DOHH2 (cell line): ENCODE measurements at regions not wholly inside any gene's neighbourhood (a gene's known extent, or its start where the extent isn't known, plus 50 kb on each side); places are given as distances from the start of the nearest gene placed in this dataset.

Experiments
- H3F3A ChIP-seq: fragments of 200-600 bp; sonication (generic), shearing (Covaris generic); 2 replicates; pipeline ENCODE4 v1.6.0; 2016; ENCODE audit warnings: antibody characterized with exemption, mild to moderate bottlenecking; ENCODE audit not compliant: control insufficient read depth, insufficient read depth
- H3K27ac ChIP-seq: fragments of 200-600 bp; sonication (generic); 2 replicates; pipeline ENCODE4 v1.5.1; 2014; ENCODE audit warnings: low read depth, mild to moderate bottlenecking, low read length, moderate library complexity
- H3K27me3 ChIP-seq: fragments of 200-600 bp; sonication (generic); 2 replicates; pipeline ENCODE4 v1.6.1; 2014; ENCODE audit warnings: mild to moderate bottlenecking, low read length, mixed read lengths; ENCODE audit not compliant: control insufficient read depth
- H3K36me3 ChIP-seq: fragments of 200-600 bp; sonication (generic); 2 replicates; pipeline ENCODE4 v1.6.1; 2014; ENCODE audit warnings: mild to moderate bottlenecking, low read length, moderate library complexity, mixed read lengths; ENCODE audit not compliant: control insufficient read depth
- H3K4me1 ChIP-seq: fragments of 200-600 bp; sonication (generic); 2 replicates; pipeline ENCODE4 v1.6.1; 2014; ENCODE audit warnings: mild to moderate bottlenecking, low read length, mixed read lengths; ENCODE audit not compliant: control insufficient read depth
- H3K4me2 ChIP-seq: fragments of 200-600 bp; sonication (generic); 2 replicates; pipeline ENCODE4 v1.6.0; 2014; ENCODE audit warnings: mild to moderate bottlenecking, low read length, moderate library complexity
- H3K4me3 ChIP-seq: fragments of 200-600 bp; sonication (generic); 2 replicates; pipeline ENCODE4 v1.5.1; 2014; ENCODE audit warnings: mild to moderate bottlenecking, low read length, mixed read lengths
- H3K79me2 ChIP-seq: fragments of 200-600 bp; sonication (generic); 2 replicates; pipeline ENCODE4 v1.6.1; 2014; ENCODE audit warnings: mild to moderate bottlenecking, low read length, mixed read lengths; ENCODE audit not compliant: control insufficient read depth
- H3K9me2 ChIP-seq: fragments of 200-600 bp; sonication (generic); replicated peaks from 2 replicates; pipeline ENCODE4 v1.6.1; 2014; ENCODE audit warnings: mild to moderate bottlenecking, low read length, mixed read lengths; ENCODE audit not compliant: control insufficient read depth
- H3K9me3 ChIP-seq: fragments of 200-600 bp; sonication (generic); 2 replicates; pipeline ENCODE4 v1.6.1; 2014; ENCODE audit warnings: antibody characterized with exemption, low read length, mixed read lengths; ENCODE audit not compliant: control insufficient read depth, insufficient read depth
- H4K20me1 ChIP-seq: fragments of 200-600 bp; sonication (generic); 2 replicates; pipeline ENCODE4 v1.6.0; 2014; ENCODE audit warnings: low read depth, mild to moderate bottlenecking, antibody characterized with exemption, low read length, moderate library complexity; ENCODE audit not compliant: control insufficient read depth, insufficient read depth
- CTCF ChIP-seq: fragments of 200-600 bp; sonication (generic); IDR thresholded peaks from one replicate; pipeline ENCODE4 v1.5.1; 2014; ENCODE audit warnings: antibody characterized with exemption, mild to moderate bottlenecking, low read depth, low read length; ENCODE audit not compliant: poor library complexity, severe bottlenecking
- EZH2phosphoT487 ChIP-seq: fragments of 200-600 bp; sonication (generic); IDR thresholded peaks from 2 replicates; pipeline ENCODE4 v1.6.1; 2017; ENCODE audit warnings: borderline replicate concordance, mild to moderate bottlenecking, antibody characterized with exemption, low read length, moderate library complexity, mixed read lengths

DNA sequence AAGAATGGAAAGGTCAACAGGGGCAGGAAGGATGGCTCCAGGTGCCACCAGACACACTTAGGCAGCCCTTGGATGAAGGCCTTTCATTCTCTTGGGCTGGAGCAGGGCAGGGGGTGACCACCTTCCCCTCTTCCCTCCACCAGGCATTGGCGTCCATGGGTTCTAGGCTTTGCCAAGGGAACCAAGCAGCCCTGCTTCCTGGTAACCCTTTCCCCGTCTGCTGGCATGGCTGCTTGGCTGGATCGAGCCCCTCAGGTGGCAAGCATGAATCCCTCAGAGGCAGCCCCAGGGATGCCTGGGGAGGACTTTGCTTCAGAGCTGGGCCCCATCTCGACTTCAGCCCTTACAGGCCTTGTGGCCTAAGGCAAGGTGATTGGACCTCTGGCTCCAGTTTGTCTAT is 185.1 kb upstream of the SYT13 start:
- H3K27me3 ChIP-seq: no peaks in the 10 kb centered on the region
- no peaks in the 10 kb centered on the region for H3K9me3 ChIP-seq
- no peaks in the 10 kb centered on the region for H4K20me1 ChIP-seq
- H3K4me2 ChIP-seq: no peak overlapping the region
- TF ChIP-seq CTCF (no peak), EZH2phosphoT487 (no peak)
- no peaks in the 10 kb centered on the region for H3K9me2 ChIP-seq
- H3K79me2 ChIP-seq: no peaks in the 10 kb centered on the region
- H3K36me3 ChIP-seq: no peaks in the 10 kb centered on the region
- H3K4me1 ChIP-seq: no peaks in the 10 kb centered on the region
- H3F3A ChIP-seq: no peaks in the 10 kb centered on the region
- H3K4me3 ChIP-seq: no peak overlapping the region
- H3K27ac ChIP-seq: no peak overlapping the region

- H3K9me3 ChIP-seq: no peaks in the 10 kb centered on the region
- H3K4me3 ChIP-seq: no peak overlapping the region
- no peaks in the 10 kb centered on the region for H3K4me1 ChIP-seq
- H3K4me2 ChIP-seq: no peak overlapping the region
- H3K27me3 ChIP-seq: no peaks in the 10 kb centered on the region
- no peaks in the 10 kb centered on the region for H3F3A ChIP-seq
- H3K27ac ChIP-seq: no peak overlapping the region
- no peaks in the 10 kb centered on the region for H3K36me3 ChIP-seq
- H4K20me1 ChIP-seq: no peaks in the 10 kb centered on the region
- no peaks in the 10 kb centered on the region for H3K9me2 ChIP-seq
- H3K79me2 ChIP-seq: no peaks in the 10 kb centered on the region
- no peak for TF ChIP-seq EZH2phosphoT487
These were observed 184.6 kb upstream of the SYT13 start for GRCh38 chr11:45470794-45471167.

- no peaks in the 10 kb centered on the region for H3K9me3 ChIP-seq
- no peak overlapping the region for H3K4me2 ChIP-seq
- no peak for TF ChIP-seq EZH2phosphoT487
- TF ChIP-seq CTCF: no peak
- H3K27me3 ChIP-seq: no peaks in the 10 kb centered on the region
- H3K4me1 ChIP-seq: no peaks in the 10 kb centered on the region
- H3F3A ChIP-seq: no peaks in the 10 kb centered on the region
- H3K4me3 ChIP-seq: no peak overlapping the region
- H3K27ac ChIP-seq: no peak overlapping the region
- H3K9me2 ChIP-seq: no peaks in the 10 kb centered on the region
- H4K20me1 ChIP-seq: no peaks in the 10 kb centered on the region
- no peaks in the 10 kb centered on the region for H3K36me3 ChIP-seq
- H3K79me2 ChIP-seq: no peaks in the 10 kb centered on the region
These were observed 184.1 kb upstream of the SYT13 start for GRCh38 chr11:45470151-45470793.

DNA sequence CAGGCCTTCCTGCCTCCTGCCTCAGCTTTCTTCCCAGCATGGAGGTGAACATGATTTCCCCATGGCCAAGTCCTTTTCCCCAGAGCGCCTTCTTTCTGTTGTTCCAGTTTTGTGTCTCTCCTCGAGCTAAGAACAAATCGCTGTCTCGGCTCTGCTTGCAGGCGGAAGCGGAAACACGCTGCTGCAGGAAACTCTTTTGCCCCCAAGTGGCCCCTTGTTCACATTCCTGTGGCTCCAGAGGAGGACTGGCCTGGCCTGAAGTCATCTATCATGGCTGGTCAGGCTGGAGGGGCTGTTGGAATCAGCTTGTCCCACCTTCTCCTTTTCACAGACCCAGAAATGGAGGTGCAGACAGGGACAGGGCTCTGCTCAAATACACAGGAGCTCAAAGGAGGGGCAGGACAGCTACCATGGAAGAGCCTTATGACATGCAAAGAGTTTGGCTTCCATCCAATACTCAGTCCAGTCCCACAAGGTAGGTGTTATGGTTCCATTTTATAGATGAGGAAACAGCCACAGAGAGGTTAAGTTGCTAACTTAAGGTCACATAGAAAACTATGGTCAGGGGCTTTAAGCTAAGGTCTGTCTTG is 182.2 kb upstream of the SYT13 start:
- Histone ChIP-seq H3F3A (no peaks in the 10 kb centered on the region), H3K36me3 (no peaks in the 10 kb centered on the region), H3K9me3 (no peaks in the 10 kb centered on the region), H3K9me2 (no peaks in the 10 kb centered on the region), H3K27me3 (no peaks in the 10 kb centered on the region), H3K27ac (no peak overlapping the region), H4K20me1 (no peaks in the 10 kb centered on the region), H3K4me3 (no peak overlapping the region), H3K4me1 (no peaks in the 10 kb centered on the region), H3K79me2 (no peaks in the 10 kb centered on the region), H3K4me2 (no peak overlapping the region)
- no peak for TF ChIP-seq EZH2phosphoT487
- no peak for TF ChIP-seq CTCF
